EH (cell line): ENCODE measurements at regions not wholly inside any gene's neighbourhood (a gene's known extent, or its start where the extent isn't known, plus 50 kb on each side); places are given as distances from the start of the nearest gene placed in this dataset.
"Not testable (repeated sequence)": the region's sequence is repeated elsewhere in the genome, so short reads cannot be mapped to it uniquely, and the experiment has no call there.

Experiments used
- DNase-seq: peaks from one replicate; pipeline ENCODE4 v3.0.0-alpha.2; 2015; ENCODE audit warnings: low read depth

GRCh38 chr4:112007391-112007790 lies 137.9 kb upstream of the FAM241A start:
- DNase-seq, result no peak

GRCh38 chr4:112015960-112016359 lies 129.3 kb upstream of the FAM241A start:
- no peak for DNase-seq

- DNase-seq, result no peak
These were observed 121.8 kb upstream of the FAM241A start for GRCh38 chr4:112023402-112023950.

- DNase-seq, result no peak
These were observed 119.2 kb upstream of the FAM241A start for GRCh38 chr4:112026058-112026457.

GRCh38 chr4:112029771-112030171 lies 115.5 kb upstream of the FAM241A start:
- peak; percentile 1 for DNase-seq

- DNase-seq, result peak; percentile 61
These were observed 113.4 kb upstream of the FAM241A start for GRCh38 chr4:112031712-112032328.

GRCh38 chr4:112036886-112037285 lies 108.4 kb upstream of the FAM241A start:
- peak; percentile 1 for DNase-seq

- peak; percentile 29 for DNase-seq
These were observed 106.4 kb upstream of the FAM241A start for GRCh38 chr4:112038861-112039260.

- DNase-seq, result not testable (repeated sequence)
These were observed 96.1 kb upstream of the FAM241A start for GRCh38 chr4:112049119-112049518.

GRCh38 chr4:112053825-112054350 lies 91.4 kb upstream of the FAM241A start:
- DNase-seq, result no peak

GRCh38 chr4:112055100-112055499 lies 90.2 kb upstream of the FAM241A start:
- no peak for DNase-seq

- no peak for DNase-seq
These were observed 87.8 kb upstream of the FAM241A start for GRCh38 chr4:112057470-112057869.

GRCh38 chr4:112058433-112058832 lies 86.8 kb upstream of the FAM241A start:
- peak; percentile 42 for DNase-seq

GRCh38 chr4:112060212-112060611 lies 85.0 kb upstream of the FAM241A start:
- peak; percentile 20 for DNase-seq

GRCh38 chr4:112061207-112061817 lies 83.9 kb upstream of the FAM241A start:
- DNase-seq, result no peak

GRCh38 chr4:112063260-112063659 lies 82.0 kb upstream of the FAM241A start:
- DNase-seq, result no peak

- no peak for DNase-seq
These were observed 76.1 kb upstream of the FAM241A start for GRCh38 chr4:112069110-112069509.

- peak; percentile 24 for DNase-seq
These were observed 72.1 kb upstream of the FAM241A start for GRCh38 chr4:112073181-112073580.

- peak; percentile 63 for DNase-seq
These were observed 70.0 kb upstream of the FAM241A start for GRCh38 chr4:112075129-112075753.

- DNase-seq, result no peak
These were observed 69.3 kb upstream of the FAM241A start for GRCh38 chr4:112075906-112076305.

- DNase-seq, result no peak
These were observed 68.2 kb upstream of the FAM241A start for GRCh38 chr4:112076919-112077608.

- DNase-seq, result no peak
These were observed 67.5 kb upstream of the FAM241A start for GRCh38 chr4:112077743-112078142.
